RWPE2 (cell line): ENCODE measurements at regions not wholly inside any gene's neighbourhood (a gene's known extent, or its start where the extent isn't known, plus 50 kb on each side); places are given as distances from the start of the nearest gene placed in this dataset.

ENCODE experiments used
- ATAC-seq: fragments of 200-7000 bp; cut with Tn5 transposase; 3 replicates; pipeline ENCODE4 v1.9.1; 2021; ENCODE audit warnings: low read depth
- DNase-seq: peaks from one replicate; pipeline ENCODE4 v3.0.0-alpha.2; 2020; ENCODE audit warnings: low spot score
- H3K27ac ChIP-seq: fragments of 450-650 bp; 2 replicates; pipeline ENCODE4 v1.5.1; 2017; ENCODE audit warnings: mild to moderate bottlenecking; ENCODE audit not compliant: poor library complexity, severe bottlenecking
- H3K27me3 ChIP-seq: fragments of 250-450 bp; sonication (Bioruptor Pico); 2 replicates; pipeline ENCODE4 v1.5.1; 2021; ENCODE audit warnings: mild to moderate bottlenecking, moderate library complexity; ENCODE audit not compliant: insufficient read depth, poor library complexity, severe bottlenecking
- H3K36me3 ChIP-seq: fragments of 250-450 bp; sonication (Bioruptor Pico); 2 replicates; pipeline ENCODE4 v1.5.1; 2020; ENCODE audit warnings: low read depth, mild to moderate bottlenecking, moderate library complexity
- H3K4me1 ChIP-seq: fragments of 250-450 bp; sonication (Bioruptor Pico); 2 replicates; pipeline ENCODE4 v1.5.1; 2021; ENCODE audit warnings: mild to moderate bottlenecking, moderate library complexity; ENCODE audit not compliant: insufficient read depth, poor library complexity, severe bottlenecking
- H3K4me3 ChIP-seq: fragments of 250-450 bp; sonication (Bioruptor Pico); 2 replicates; pipeline ENCODE4 v1.5.1; 2021; ENCODE audit warnings: mild to moderate bottlenecking, moderate library complexity; ENCODE audit not compliant: severe bottlenecking
- H3K9me3 ChIP-seq: fragments of 250-450 bp; sonication (Bioruptor Pico); 2 replicates; pipeline ENCODE4 v1.5.1; 2021; ENCODE audit warnings: mild to moderate bottlenecking, moderate library complexity; ENCODE audit not compliant: severe bottlenecking
- TF ChIP-seq, protein P1 (sequence below): fragments of 450-650 bp; IDR thresholded peaks from one replicate; pipeline ENCODE4 v1.5.1; 2017; ENCODE audit warnings: mild to moderate bottlenecking, moderate library complexity; ENCODE audit not compliant: poor library complexity, severe bottlenecking

DNA sequence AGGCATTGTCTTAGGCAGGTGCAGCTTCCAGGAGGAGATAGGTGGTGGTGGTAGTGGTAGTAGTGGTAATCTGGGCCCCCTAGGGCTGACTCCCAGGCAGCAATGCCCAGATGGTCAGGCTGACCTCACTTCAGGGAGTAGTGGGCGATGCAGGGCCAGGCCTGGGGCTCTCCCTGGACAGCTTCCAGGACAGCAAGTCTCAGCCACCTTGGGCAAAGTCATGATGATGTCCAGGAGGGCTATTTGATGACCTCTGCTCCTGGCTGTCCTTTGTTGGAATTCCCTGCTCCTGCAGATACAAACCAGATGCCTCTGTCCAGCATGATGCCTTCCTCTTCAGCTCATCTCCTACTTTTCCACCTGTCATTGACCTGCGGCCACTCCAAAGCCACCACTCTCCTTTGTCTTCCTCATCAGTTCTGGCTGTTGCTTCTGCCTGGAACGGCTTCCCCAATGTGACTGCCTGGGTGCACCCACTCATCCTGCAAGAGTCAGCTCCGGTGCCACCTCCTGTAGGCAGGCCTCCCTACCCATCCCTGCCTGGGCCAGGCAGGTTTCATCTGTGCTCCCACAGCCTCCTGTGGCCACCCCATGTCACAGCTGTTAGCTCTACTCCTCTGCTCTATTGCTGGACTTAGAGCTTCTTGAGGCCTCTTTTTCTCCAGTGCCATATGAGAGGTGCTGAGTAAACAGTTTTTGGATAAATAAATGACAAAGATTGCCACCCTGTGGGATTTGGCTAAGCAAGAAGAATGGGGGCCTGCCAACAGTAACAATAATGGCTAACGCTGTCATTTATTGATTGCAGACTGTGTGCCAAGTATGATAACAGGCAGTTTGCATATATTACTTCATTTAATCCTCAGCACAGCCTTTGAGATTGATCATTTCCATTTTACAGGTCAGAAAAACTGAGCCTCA, 172.9 kb upstream of the NECTIN1 start:
- no peaks in the 10 kb centered on the region for H3K9me3 ChIP-seq
- no peak overlapping the region for H3K27ac ChIP-seq
- H3K4me1 ChIP-seq, result no peaks in the 10 kb centered on the region
- H3K36me3 ChIP-seq, result no peaks in the 10 kb centered on the region
- H3K4me3 ChIP-seq, result no peak overlapping the region
- TF ChIP-seq, protein P1, sequence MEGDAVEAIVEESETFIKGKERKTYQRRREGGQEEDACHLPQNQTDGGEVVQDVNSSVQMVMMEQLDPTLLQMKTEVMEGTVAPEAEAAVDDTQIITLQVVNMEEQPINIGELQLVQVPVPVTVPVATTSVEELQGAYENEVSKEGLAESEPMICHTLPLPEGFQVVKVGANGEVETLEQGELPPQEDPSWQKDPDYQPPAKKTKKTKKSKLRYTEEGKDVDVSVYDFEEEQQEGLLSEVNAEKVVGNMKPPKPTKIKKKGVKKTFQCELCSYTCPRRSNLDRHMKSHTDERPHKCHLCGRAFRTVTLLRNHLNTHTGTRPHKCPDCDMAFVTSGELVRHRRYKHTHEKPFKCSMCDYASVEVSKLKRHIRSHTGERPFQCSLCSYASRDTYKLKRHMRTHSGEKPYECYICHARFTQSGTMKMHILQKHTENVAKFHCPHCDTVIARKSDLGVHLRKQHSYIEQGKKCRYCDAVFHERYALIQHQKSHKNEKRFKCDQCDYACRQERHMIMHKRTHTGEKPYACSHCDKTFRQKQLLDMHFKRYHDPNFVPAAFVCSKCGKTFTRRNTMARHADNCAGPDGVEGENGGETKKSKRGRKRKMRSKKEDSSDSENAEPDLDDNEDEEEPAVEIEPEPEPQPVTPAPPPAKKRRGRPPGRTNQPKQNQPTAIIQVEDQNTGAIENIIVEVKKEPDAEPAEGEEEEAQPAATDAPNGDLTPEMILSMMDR, result no peak
- DNase-seq, result no peak
- peaks cover 9% of the 10 kb centered on the region for H3K27me3 ChIP-seq
- no peak for ATAC-seq

GRCh38 chr11:119899997-119900396, 171.0 kb upstream of the NECTIN1 start:
- no peaks in the 10 kb centered on the region for H3K9me3 ChIP-seq
- H3K4me3 ChIP-seq, result no peak overlapping the region
- TF ChIP-seq, protein P1, result no peak
- ATAC-seq (no peak), DNase-seq (no peak)
- no peaks in the 10 kb centered on the region for H3K4me1 ChIP-seq
- no peak overlapping the region for H3K27ac ChIP-seq
- H3K36me3 ChIP-seq, result no peaks in the 10 kb centered on the region
- H3K27me3 ChIP-seq, result no peaks in the 10 kb centered on the region

DNA sequence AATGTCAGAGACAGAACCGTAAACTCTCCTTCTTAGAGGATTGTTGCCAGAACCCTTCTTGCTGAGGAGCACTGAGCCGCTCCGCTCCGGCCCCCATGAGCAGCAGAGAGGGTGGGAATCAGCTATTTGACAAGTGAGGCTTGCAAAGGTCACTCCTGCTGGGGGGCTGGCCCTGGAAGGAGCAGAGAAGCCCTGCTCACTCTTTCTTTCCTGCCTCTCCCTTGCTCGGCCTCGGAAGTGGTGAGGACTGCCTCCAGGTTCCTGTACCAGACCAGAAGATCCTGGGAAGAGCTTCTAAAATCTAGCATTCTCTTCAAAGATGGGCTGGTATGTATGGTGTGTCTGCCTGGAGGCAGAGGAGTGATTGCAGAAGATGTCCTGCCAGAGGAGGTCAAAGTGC, 168.6 kb upstream of the NECTIN1 start:
- Histone ChIP-seq H3K9me3 (no peaks in the 10 kb centered on the region), H3K27me3 (no peaks in the 10 kb centered on the region), H3K36me3 (no peaks in the 10 kb centered on the region), H3K27ac (no peak overlapping the region), H3K4me1 (no peaks in the 10 kb centered on the region), H3K4me3 (no peak overlapping the region)
- ATAC-seq, result no peak
- TF ChIP-seq, protein P1, result no peak
- no peak for DNase-seq

DNA sequence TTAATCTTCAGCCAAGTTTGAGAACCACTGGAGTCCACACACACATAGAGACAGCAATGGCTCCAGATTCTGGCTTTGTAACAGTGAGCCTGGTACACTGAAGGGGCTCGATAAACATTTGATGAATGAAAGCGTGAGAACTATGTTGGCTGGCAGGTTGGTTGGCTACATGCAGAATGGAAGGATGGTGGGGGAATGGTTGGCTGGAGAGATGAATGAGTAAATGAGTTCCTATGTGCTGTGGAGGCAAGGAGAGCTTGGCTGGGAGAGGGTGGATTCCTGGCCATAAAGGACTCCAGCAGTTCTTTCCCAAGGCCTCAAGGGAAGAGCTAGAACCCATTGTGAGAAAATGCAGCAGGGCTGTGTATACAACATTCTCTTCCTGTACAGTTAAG, 168.0 kb upstream of the NECTIN1 start:
- Histone ChIP-seq H3K27ac (no peak overlapping the region), H3K4me1 (no peaks in the 10 kb centered on the region)

More for the DNA sequence above, 168.0 kb upstream of the NECTIN1 start:
- no peak for ATAC-seq
- H3K36me3 ChIP-seq, result no peaks in the 10 kb centered on the region
- no peaks in the 10 kb centered on the region for H3K9me3 ChIP-seq
- no peak overlapping the region for H3K4me3 ChIP-seq
- no peak for DNase-seq
- no peaks in the 10 kb centered on the region for H3K27me3 ChIP-seq
- TF ChIP-seq, protein P1, result no peak
